HG03520 (cell line): ENCODE measurements at regions not wholly inside any gene's neighbourhood (a gene's known extent, or its start where the extent isn't known, plus 50 kb on each side); places are given as distances from the start of the nearest gene placed in this dataset.

ENCODE experiments used
- ATAC-seq: cut with Tn5 transposase; IDR thresholded peaks from one replicate; pipeline ENCODE4 v1.9.1; 2021; ENCODE audit warnings: mild to moderate bottlenecking, moderate library complexity; ENCODE audit not compliant: unreplicated experiment

- ATAC-seq: peak; percentile 53
These were observed 187.4 kb upstream of the NAV2 start for GRCh38 chr11:19525276-19525675.

GRCh38 chr11:19524171-19524671 is 188.4 kb upstream of the NAV2 start:
- ATAC-seq: no peak

GRCh38 chr11:19520681-19521080 is 192.0 kb upstream of the NAV2 start:
- ATAC-seq: no peak

GRCh38 chr11:19519912-19520641 is 192.6 kb upstream of the NAV2 start:
- no peak for ATAC-seq

- ATAC-seq: no peak
These were observed 193.3 kb upstream of the NAV2 start for GRCh38 chr11:19519353-19519752.

GRCh38 chr11:19513253-19513652 is 199.4 kb upstream of the NAV2 start:
- ATAC-seq: no peak

GRCh38 chr11:19512618-19513017 is 200.0 kb upstream of the NAV2 start:
- ATAC-seq: no peak

GRCh38 chr11:19511413-19512183 is 201.0 kb upstream of the NAV2 start:
- ATAC-seq: no peak

- ATAC-seq: no peak
These were observed 201.6 kb upstream of the NAV2 start for GRCh38 chr11:19511066-19511412.

- no peak for ATAC-seq
These were observed 202.2 kb upstream of the NAV2 start for GRCh38 chr11:19510468-19510867.

GRCh38 chr11:19509215-19509614 is 203.4 kb upstream of the NAV2 start:
- no peak for ATAC-seq

GRCh38 chr11:19508165-19508564 is 204.5 kb upstream of the NAV2 start:
- ATAC-seq: no peak

- no peak for ATAC-seq
These were observed 205.7 kb upstream of the NAV2 start for GRCh38 chr11:19506816-19507486.

GRCh38 chr11:19502691-19503253 is 209.9 kb upstream of the NAV2 start:
- no peak for ATAC-seq

- ATAC-seq: no peak
These were observed 211.0 kb upstream of the NAV2 start for GRCh38 chr11:19501631-19502030.

- ATAC-seq: no peak
These were observed 212.6 kb upstream of the NAV2 start for GRCh38 chr11:19499999-19500398.

- no peak for ATAC-seq
These were observed 213.5 kb upstream of the NAV2 start for GRCh38 chr11:19499026-19499669.

- ATAC-seq: no peak
These were observed 219.0 kb upstream of the NAV2 start for GRCh38 chr11:19493446-19494213.

- no peak for ATAC-seq
These were observed 230.1 kb upstream of the NAV2 start for GRCh38 chr11:19482319-19483100.
